ENCODE measurements at regions not wholly inside any gene's neighbourhood (a gene's known extent, or its start where the extent isn't known, plus 50 kb on each side); places are given as distances from the start of the nearest gene placed in this dataset.

DNA sequence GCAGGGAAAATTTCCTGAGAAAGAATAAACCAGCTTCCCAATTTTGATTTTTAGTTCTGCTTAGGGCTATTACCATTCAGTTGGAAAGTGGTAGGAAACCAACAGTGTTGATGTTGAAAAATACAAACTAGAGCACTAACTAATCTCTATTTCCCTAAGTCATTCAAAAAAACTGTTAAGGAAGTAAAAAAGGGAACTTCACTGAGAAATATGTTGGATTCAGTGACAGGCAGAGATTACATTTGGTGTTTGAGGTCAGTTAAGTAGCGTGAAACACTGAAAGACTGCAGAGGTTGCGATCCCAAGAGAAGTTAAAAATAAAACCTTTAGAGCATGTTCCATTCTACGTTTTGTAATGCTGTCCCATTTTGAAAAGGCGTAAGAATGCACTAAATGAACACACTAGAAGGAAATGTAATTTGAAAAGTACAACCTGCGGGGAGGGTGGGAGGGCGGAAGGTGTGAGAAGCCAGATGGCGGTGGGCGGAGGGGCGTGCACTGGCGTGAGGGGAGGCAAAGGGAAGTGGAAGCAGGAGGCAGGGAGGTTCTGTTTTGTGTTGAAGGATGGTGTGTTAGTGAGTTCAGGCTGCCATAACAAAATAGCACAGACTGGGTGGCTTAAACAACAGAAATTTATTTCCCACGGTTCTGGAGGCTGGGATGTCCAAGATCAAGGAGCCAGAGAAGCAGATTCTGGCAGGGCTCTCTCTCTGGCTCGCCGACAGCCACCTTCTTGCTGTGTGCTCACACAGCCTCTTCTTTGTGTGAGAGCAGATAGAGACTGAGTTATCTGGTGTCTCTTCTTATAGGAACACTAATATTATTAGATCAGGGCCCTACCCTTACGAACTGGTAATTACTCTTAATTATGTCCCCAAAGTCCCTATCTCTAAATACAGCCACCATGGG, 94.3 kb upstream of the KCTD1 start:
- DNase-seq (ENCODE audit: low read depth), result no peak
- no peak for TF ChIP-seq CTCF (conservative IDR thresholded peaks at IDR 0.05; ENCODE audit: low read depth, low read length)
- H3K4me3 ChIP-seq (ENCODE audit: low read depth, low read length), result no peak overlapping the region

GRCh38 chr18:26640541-26640940, 92.2 kb upstream of the KCTD1 start:
- no peak overlapping the region for H3K4me3 ChIP-seq (ENCODE audit: low read depth, low read length)
- DNase-seq (ENCODE audit: low read depth), result no peak
- no peak for TF ChIP-seq CTCF (conservative IDR thresholded peaks at IDR 0.05; ENCODE audit: low read depth, low read length)

DNA sequence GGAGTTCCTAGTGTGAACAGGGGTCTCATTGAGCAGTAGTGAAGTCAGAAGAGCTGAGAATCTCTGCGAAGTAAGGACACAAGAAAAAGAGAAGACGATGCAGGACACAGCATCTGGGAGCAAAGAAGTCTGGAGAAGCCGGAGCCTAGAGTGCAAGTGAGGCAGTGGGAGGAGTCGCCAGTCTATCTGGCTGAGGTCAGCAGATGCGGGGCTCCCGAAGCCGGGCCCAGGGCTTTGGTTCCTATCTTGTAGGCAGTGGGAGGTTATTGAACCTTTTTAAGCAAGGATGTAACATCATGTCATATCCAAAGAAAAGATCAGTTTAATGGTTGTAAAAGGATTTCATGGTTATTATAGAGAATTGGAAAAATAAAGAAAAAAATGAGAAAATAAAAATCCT, 90.8 kb upstream of the KCTD1 start:
- TF ChIP-seq CTCF (conservative IDR thresholded peaks at IDR 0.05; ENCODE audit: low read depth, low read length), result no peak
- no peak overlapping the region for H3K4me3 ChIP-seq (ENCODE audit: low read depth, low read length)
- DNase-seq (ENCODE audit: low read depth), result no peak

DNA sequence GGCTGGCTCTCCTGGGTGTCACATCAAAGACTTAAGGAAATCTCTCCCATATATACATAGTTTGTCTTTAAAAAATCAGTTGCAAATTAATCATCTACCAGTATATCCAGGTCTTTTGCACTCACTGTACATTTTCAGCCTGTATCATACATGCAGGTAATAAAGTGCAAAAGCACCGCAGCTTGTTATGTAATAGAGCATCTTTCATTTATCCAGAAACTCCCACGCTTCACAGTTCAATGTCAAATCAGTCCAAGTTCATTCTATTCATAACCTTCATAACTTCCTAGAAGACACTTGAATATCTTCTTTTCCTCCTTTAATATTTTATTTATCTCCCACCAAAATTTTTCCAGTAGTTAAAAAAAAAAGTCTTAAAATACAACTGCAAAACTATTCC, 89.6 kb upstream of the KCTD1 start:
- DNase-seq (ENCODE audit: low read depth), result no peak
- no peak for TF ChIP-seq CTCF (conservative IDR thresholded peaks at IDR 0.05; ENCODE audit: low read depth, low read length)
- H3K4me3 ChIP-seq (ENCODE audit: low read depth, low read length), result no peak overlapping the region

DNA sequence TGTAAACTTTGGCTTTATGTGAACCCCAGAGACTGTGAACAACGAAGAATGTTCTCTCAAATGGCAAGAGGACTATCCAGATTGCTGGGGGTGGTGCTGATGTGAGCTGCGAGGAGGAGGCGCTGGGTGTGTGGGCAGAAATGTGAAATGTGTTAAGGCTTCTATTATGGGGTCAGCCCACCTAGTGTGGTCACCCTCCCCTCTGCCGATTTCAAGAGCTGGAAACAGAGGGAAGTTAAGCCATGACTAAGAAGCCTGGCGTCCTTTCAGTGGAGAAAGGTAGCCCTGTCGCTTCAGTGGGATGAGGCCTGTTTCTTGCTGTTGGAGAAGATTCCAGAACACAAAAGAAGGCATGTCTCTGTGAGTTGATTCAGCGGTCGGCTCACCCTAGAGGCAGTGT, 89.0 kb upstream of the KCTD1 start:
- TF ChIP-seq CTCF (conservative IDR thresholded peaks at IDR 0.05; ENCODE audit: low read depth, low read length), result no peak
- DNase-seq (ENCODE audit: low read depth), result no peak
- no peak overlapping the region for H3K4me3 ChIP-seq (ENCODE audit: low read depth, low read length)

GRCh38 chr18:26635466-26635865, 87.1 kb upstream of the KCTD1 start:
- no peak for DNase-seq (ENCODE audit: low read depth)
- no peak for TF ChIP-seq CTCF (conservative IDR thresholded peaks at IDR 0.05; ENCODE audit: low read depth, low read length)
- no peak overlapping the region for H3K4me3 ChIP-seq (ENCODE audit: low read depth, low read length)

DNA sequence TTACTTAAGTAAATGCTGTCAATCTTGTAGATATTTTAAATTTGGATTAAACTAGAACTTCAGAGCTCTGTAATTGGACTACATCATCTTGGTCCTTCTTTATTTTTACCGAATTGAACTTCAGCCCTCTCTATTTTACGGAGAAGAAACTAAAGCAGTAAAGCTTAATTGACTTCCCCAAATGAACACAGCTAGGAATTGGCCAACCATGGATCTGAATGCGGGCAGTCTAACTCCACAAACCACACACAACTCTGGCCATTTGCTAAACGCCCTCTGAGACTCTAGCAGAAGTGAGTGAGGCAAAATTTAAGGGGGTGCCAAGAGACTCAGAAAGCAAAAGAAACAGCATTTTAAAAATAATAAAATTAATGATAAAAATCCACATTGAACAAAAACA, 86.3 kb upstream of the KCTD1 start:
- no peak for DNase-seq (ENCODE audit: low read depth)
- no peak for TF ChIP-seq CTCF (conservative IDR thresholded peaks at IDR 0.05; ENCODE audit: low read depth, low read length)
- no peak overlapping the region for H3K4me3 ChIP-seq (ENCODE audit: low read depth, low read length)
